Stimulated activated naive B cell treated with anti-CD40 and anti-IgM and Interleukin-4, amounts not matched to agents 10 μg/mL and 1 μg/mL and 100 μg/mL, for 72 hours (primary cell): ENCODE measurements at regions not wholly inside any gene's neighbourhood (a gene's known extent, or its start where the extent isn't known, plus 50 kb on each side); places are given as distances from the start of the nearest gene placed in this dataset.

Experiments used
- ATAC-seq, 2 donors: fragments of 150-1000 bp; cut with Tn5 transposase; replicated peaks; 2 replicates each; pipeline ENCODE4 v1.10.0; 2021; ENCODE audit warnings: moderate library complexity in 1 of 2
- DNase-seq: peaks from one replicate; pipeline ENCODE4 v3.0.0; 2021
- H3K27ac Mint-ChIP-seq: one replicate; pipeline ENCODE4 v1.8.0; 2022; ENCODE audit warnings: mild to moderate bottlenecking, mixed read lengths
- H3K27me3 Mint-ChIP-seq, 2 donors: one replicate each; pipeline ENCODE4 v1.8.0; 2022; ENCODE audit warnings: mixed read lengths in 2 of 2
- H3K36me3 Mint-ChIP-seq, 2 donors: one replicate each; pipeline ENCODE4 v1.8.0; 2022; ENCODE audit warnings: mixed read lengths in 2 of 2, mild to moderate bottlenecking in 1 of 2
- H3K4me1 Mint-ChIP-seq, 2 donors: one replicate each; pipeline ENCODE4 v1.8.0; 2022; ENCODE audit warnings: mixed read lengths in 2 of 2, mild to moderate bottlenecking in 1 of 2
- H3K4me3 Mint-ChIP-seq, 2 donors: one replicate each; pipeline ENCODE4 v1.8.0; 2022; ENCODE audit warnings: mild to moderate bottlenecking in 2 of 2, mixed read lengths in 2 of 2, moderate library complexity in 1 of 2
- H3K9me3 Mint-ChIP-seq, 2 donors: one replicate each; pipeline ENCODE4 v1.8.0; 2022; ENCODE audit warnings: mixed read lengths in 2 of 2, mild to moderate bottlenecking in 1 of 2

DNA sequence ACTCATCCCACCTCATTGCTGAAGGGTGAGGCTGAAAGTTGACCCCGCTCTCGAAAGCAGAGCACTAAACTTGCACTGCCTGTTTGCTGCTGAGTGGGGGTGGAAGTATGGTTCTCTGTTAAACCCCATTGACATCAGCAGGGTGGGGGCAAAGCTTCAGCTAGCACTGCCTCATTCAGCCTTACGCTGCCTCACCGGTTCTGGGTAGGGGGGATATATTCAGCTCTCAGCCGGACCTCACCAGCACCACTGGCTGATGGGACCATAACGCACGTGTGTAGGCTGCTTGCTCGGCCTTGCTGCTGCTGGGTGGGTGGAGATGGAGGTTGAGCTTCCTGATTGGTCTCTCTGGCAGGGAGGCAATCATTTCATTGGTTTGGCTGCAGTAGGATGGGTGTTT is 265.7 kb upstream of the RTL1 start:
- Mint-ChIP-seq H3K27me3 (peaks cover 0 to 9% of the 10 kb centered on the region in 2 donors), H3K4me3 (no peak overlapping the region), H3K27ac (no peak overlapping the region), H3K4me1 (no peaks in the 10 kb centered on the region), H3K36me3 (peaks cover 3 to 7% of the 10 kb centered on the region in 2 donors), H3K9me3 (peaks cover 19% of the 10 kb centered on the region in 2 donors)
- DNase-seq, result no peak
- ATAC-seq, result no peak

- no peak overlapping the region for H3K4me3 Mint-ChIP-seq
- no peak overlapping the region for H3K27ac Mint-ChIP-seq
- peaks cover 12 to 13% of the 10 kb centered on the region in 2 donors for H3K9me3 Mint-ChIP-seq
- H3K27me3 Mint-ChIP-seq, result peaks cover 0 to 9% of the 10 kb centered on the region in 2 donors
- ATAC-seq (no peak), DNase-seq (no peak)
- H3K4me1 Mint-ChIP-seq, result no peaks in the 10 kb centered on the region
- H3K36me3 Mint-ChIP-seq, result peaks cover 3 to 7% of the 10 kb centered on the region in 2 donors
Observed at GRCh38 chr14:101171650-101172049, 268.1 kb upstream of the RTL1 start.

DNA sequence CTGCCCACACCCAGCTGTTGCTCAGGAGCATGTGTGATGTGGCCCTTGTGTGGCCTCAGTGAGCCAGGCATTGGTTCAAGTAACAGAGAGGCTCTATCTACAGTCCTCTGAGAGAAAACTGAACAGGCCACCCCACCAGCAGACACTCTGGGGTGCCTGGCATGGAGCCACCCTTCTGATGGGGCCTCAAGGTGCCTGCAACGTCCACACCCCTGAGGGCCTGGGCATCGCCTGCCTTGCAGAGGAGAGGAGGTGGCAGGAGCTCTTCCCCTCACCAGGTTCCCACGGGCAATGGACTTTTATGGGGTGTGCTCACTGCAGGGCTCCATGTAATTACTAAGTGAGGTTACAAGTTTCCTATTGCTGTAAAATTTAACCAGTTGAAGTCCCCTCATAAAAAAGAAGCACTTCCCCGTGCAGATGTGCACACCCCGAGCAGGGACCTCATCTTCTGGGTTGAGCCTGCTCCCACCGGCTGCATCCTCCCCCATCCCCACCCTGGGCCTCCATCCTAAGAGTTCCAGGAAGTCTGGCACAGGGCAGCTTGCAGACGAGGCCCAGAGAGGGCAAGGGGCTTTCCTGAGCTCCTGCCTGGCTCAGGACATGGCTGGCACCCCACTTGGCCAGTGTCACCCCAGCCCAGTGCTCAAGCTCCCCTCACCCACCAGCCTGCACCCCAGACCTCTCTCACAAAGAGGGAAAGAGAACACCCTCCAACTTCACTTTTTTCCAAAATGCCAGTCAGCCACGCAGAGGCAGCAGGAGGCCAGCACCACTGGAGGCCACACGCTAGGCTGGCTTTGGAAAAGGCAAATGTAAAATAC is 270.4 kb upstream of the RTL1 start:
- H3K27me3 Mint-ChIP-seq, result peaks cover 0 to 9% of the 10 kb centered on the region in 2 donors
- no peak overlapping the region for H3K27ac Mint-ChIP-seq
- no peak overlapping the region for H3K4me3 Mint-ChIP-seq
- H3K4me1 Mint-ChIP-seq, result no peaks in the 10 kb centered on the region
- no peak for DNase-seq
- H3K9me3 Mint-ChIP-seq, result peaks cover 3 to 4% of the 10 kb centered on the region in 2 donors
- peaks cover 0 to 3% of the 10 kb centered on the region in 2 donors for H3K36me3 Mint-ChIP-seq
- ATAC-seq, result no peak

- ATAC-seq (no peak), DNase-seq (no peak)
- no peak overlapping the region for H3K27ac Mint-ChIP-seq
- peaks cover 0 to 9% of the 10 kb centered on the region in 2 donors for H3K27me3 Mint-ChIP-seq
- H3K4me1 Mint-ChIP-seq, result no peaks in the 10 kb centered on the region
- H3K4me3 Mint-ChIP-seq, result no peak overlapping the region
- H3K9me3 Mint-ChIP-seq, result peaks cover 3 to 4% of the 10 kb centered on the region in 2 donors
- H3K36me3 Mint-ChIP-seq, result peaks cover 0 to 3% of the 10 kb centered on the region in 2 donors
Observed at GRCh38 chr14:101174522-101174838, 271.0 kb upstream of the RTL1 start.

- H3K4me3 Mint-ChIP-seq, result no peak overlapping the region
Observed at GRCh38 chr14:101174980-101175606, 271.6 kb upstream of the RTL1 start.

GRCh38 chr14:101175731-101176534 is 272.4 kb upstream of the RTL1 start:
- H3K4me1 Mint-ChIP-seq, result no peaks in the 10 kb centered on the region
- peaks cover 2 to 4% of the 10 kb centered on the region in 2 donors for H3K9me3 Mint-ChIP-seq
- no peak overlapping the region for H3K4me3 Mint-ChIP-seq
- ATAC-seq (no peak), DNase-seq (no peak)
- no peak overlapping the region for H3K27ac Mint-ChIP-seq
- H3K27me3 Mint-ChIP-seq, result peaks cover 0 to 9% of the 10 kb centered on the region in 2 donors
- H3K36me3 Mint-ChIP-seq, result peaks cover 0 to 3% of the 10 kb centered on the region in 2 donors

More at GRCh38 chr14:101174980-101175606, 271.6 kb upstream of the RTL1 start:
- Mint-ChIP-seq H3K27me3 (peaks cover 0 to 9% of the 10 kb centered on the region in 2 donors), H3K9me3 (peaks cover 3 to 4% of the 10 kb centered on the region in 2 donors), H3K36me3 (peaks cover 0 to 3% of the 10 kb centered on the region in 2 donors), H3K4me1 (no peaks in the 10 kb centered on the region), H3K27ac (no peak overlapping the region)
- ATAC-seq (no peak), DNase-seq (no peak)

- Mint-ChIP-seq H3K36me3 (peaks cover 0 to 3% of the 10 kb centered on the region in 2 donors), H3K27me3 (peaks cover 0 to 9% of the 10 kb centered on the region in 2 donors), H3K4me1 (no peaks in the 10 kb centered on the region), H3K9me3 (peaks cover 2 to 4% of the 10 kb centered on the region in 2 donors), H3K4me3 (no peak overlapping the region), H3K27ac (no peak overlapping the region)
- ATAC-seq, result no peak
- no peak for DNase-seq
Observed at GRCh38 chr14:101176535-101177205, 273.1 kb upstream of the RTL1 start.

DNA sequence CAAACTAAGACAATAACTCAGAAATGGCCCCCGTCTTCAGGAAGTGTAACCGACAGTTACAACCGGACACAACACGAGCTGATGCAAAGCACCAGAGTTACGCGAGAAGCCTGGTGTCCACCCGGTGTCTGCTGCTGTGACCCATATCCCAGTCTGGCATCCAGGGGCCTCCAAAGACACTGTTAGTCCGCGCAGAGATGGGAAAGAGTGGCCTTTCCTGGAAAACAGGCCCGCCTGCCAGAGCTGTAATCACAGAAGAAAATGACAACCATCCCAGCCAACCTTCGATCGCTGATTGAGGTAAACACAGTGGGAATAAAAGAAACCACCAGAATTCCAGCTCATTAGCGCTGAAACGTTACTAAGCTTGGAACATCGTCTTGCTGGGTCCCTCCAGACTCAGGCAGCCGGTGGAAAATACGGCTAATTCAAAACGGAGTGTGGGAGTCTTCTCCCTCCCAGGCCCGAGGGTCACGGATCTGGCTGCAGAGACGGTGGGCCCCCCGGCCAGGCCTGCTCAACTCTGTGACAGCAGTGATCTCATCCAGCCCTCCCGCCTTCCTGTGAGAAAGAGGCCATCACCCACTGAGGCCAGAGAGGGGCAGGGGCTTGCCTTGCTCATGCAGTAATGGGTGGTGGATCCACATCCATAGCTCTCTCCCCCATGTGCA is 273.9 kb upstream of the RTL1 start:
- H3K4me3 Mint-ChIP-seq, result no peak overlapping the region
- DNase-seq (no peak), ATAC-seq (no peak)
- H3K36me3 Mint-ChIP-seq, result no peaks in the 10 kb centered on the region
- peaks cover 2 to 4% of the 10 kb centered on the region in 2 donors for H3K9me3 Mint-ChIP-seq
- H3K4me1 Mint-ChIP-seq, result no peaks in the 10 kb centered on the region
- no peak overlapping the region for H3K27ac Mint-ChIP-seq
- peaks cover 0 to 4% of the 10 kb centered on the region in 2 donors for H3K27me3 Mint-ChIP-seq

DNA sequence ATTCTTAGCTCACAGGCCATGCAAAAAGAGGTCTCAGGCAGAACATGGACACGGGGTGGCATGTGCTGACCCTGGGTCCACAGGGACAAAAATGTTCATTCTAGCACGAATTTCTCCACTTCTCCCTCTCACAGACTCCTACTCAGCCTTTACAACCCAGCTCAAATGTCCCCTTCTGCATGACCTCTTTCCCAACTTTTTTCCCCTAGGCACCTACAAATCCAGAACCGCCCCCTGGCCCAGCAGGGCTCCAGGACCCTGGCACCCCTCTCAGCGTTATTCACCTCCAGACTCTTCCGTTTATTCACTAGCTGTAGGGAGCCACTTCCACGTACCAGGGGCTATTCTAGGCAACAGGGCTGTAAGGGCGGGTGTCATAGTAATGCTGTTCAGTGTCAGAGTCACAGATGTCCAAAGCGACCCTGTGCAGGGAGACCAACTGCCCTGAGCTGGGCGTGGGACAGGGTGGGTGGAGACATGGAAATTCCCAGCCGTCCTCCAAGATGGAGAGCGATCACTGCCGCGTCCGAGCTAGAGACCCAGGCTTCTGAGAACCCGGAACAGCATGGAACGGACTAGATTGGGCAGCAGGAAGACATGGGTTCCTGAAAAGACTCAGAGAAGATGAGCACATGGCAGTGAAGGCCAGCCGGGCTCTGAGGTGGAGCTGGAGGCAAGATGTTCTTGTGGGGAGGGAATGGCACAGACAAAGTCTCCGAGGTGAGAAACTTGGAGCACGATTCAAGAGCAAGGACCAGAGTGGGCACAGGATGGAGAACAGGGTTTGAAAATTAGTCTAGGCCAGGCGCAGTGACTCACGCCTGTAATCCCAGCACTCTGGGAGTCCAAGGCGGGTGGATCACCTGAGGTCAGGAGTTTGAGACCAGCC is 274.9 kb upstream of the RTL1 start:
- Mint-ChIP-seq H3K4me3 (no peak overlapping the region), H3K4me1 (no peaks in the 10 kb centered on the region), H3K9me3 (peaks cover 2 to 3% of the 10 kb centered on the region in 2 donors), H3K27ac (no peak overlapping the region), H3K36me3 (no peaks in the 10 kb centered on the region), H3K27me3 (peaks cover 0 to 2% of the 10 kb centered on the region in 2 donors)
- DNase-seq, result no peak
- no peak for ATAC-seq

GRCh38 chr14:101179691-101180211 is 276.2 kb upstream of the RTL1 start:
- H3K27me3 Mint-ChIP-seq, result no peaks in the 10 kb centered on the region
- H3K36me3 Mint-ChIP-seq, result no peaks in the 10 kb centered on the region
- peaks cover 0 to 3% of the 10 kb centered on the region in 2 donors for H3K9me3 Mint-ChIP-seq
- H3K27ac Mint-ChIP-seq, result no peak overlapping the region
- H3K4me1 Mint-ChIP-seq, result no peaks in the 10 kb centered on the region
- ATAC-seq (no peak), DNase-seq (no peak)
- H3K4me3 Mint-ChIP-seq, result no peak overlapping the region

- H3K4me1 Mint-ChIP-seq, result no peaks in the 10 kb centered on the region
Observed at GRCh38 chr14:101181446-101182313, 278.2 kb upstream of the RTL1 start.

DNA sequence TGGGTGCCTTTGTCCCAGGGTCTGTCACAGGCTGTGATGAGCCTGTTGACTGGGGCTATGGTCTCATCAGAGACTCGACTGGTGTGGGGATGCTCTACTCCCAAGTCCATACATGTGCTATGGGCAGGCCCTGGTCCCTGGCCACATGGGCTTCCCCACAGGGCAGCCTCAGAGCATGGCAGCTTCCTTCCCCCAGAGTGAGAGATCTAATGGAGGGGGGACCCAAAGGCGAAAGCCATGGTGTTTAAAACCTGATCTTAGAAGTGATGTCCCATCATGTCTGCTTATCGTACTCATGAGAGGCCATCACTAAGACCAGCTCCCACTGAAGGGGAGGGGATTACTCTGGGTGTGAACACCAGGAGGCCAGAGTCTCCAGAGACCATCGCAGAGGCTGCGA is 279.0 kb upstream of the RTL1 start:
- H3K27ac Mint-ChIP-seq, result no peak overlapping the region
- no peak overlapping the region for H3K4me3 Mint-ChIP-seq
- peaks cover 0 to 3% of the 10 kb centered on the region in 2 donors for H3K9me3 Mint-ChIP-seq
- no peaks in the 10 kb centered on the region for H3K36me3 Mint-ChIP-seq
- DNase-seq (no peak), ATAC-seq (no peak)
- no peaks in the 10 kb centered on the region for H3K27me3 Mint-ChIP-seq
- no peaks in the 10 kb centered on the region for H3K4me1 Mint-ChIP-seq

More at GRCh38 chr14:101181446-101182313, 278.2 kb upstream of the RTL1 start:
- H3K9me3 Mint-ChIP-seq, result peaks cover 0 to 3% of the 10 kb centered on the region in 2 donors
- H3K27me3 Mint-ChIP-seq, result no peaks in the 10 kb centered on the region
- no peak overlapping the region for H3K27ac Mint-ChIP-seq
- no peak for DNase-seq
- H3K4me3 Mint-ChIP-seq, result no peak overlapping the region
- no peaks in the 10 kb centered on the region for H3K36me3 Mint-ChIP-seq
- no peak for ATAC-seq
